Fibroblast of the conjunctiva (primary cell): ENCODE measurements at regions not wholly inside any gene's neighbourhood (a gene's known extent, or its start where the extent isn't known, plus 50 kb on each side); places are given as distances from the start of the nearest gene placed in this dataset.

ENCODE experiments used
- DNase-seq: peaks from one replicate; pipeline ENCODE4 v3.0.0-alpha.2; 2010; ENCODE audit warnings: low read depth

DNA sequence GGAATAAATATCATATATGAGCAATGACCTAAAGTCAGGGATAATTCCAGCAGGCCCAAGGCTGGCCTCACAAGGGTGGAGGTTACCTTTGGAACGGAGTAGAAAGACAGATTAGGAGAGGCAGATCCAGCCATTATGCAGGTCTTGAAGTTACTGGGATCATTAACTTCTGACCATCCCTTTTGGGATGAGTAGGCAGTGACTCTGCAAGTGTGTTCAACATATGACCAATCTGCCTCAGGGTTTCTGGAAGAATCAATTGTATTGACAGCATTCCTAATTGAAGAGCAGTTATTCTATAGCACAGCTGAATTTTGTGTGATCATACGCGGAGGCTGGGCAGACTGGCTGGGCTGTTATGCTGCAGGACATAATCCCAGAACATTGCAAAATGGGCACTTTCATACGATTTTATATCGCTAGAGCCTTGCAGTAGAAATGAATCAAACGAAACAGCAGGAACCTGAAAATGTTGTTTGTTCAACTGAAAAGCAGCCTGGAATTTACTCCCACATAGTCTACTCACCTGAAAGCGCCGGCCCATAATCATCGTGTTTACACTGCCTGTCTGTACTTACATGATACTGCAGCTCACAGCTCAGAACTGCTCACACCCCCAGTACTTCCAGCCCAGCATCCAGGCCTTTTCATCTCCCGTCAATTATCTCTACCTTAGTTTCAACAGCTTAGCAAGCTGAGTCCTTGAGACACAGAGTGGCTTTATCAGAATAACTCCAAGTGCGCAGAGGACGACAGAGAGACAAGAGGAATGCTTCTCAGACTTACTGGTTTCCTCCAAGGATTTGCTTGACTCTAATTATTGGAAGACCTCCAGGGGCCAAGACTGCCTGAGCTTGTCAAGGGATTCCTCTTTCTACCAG, 556.1 kb downstream of the EFNB2 start:
- DNase-seq = no peak

DNA sequence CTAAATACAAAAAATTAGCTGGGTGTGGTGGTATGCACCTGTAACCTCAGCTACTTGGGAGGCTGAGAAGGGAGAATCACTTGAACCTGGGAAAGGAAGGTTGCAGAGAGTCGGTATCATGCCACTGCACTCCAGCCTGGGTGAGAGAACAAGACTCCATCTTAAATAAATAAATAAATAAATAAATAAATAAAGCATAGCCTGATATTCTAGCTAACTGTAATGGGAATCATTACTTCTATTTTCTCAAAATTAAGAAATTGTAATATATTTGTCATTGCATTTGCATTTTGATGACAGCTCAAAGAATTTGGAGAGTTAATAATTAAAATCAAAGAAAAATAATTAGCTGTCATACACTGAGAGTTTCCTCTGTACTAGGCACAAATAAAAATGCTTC, 561.1 kb downstream of the EFNB2 start:
- DNase-seq = no peak

DNA sequence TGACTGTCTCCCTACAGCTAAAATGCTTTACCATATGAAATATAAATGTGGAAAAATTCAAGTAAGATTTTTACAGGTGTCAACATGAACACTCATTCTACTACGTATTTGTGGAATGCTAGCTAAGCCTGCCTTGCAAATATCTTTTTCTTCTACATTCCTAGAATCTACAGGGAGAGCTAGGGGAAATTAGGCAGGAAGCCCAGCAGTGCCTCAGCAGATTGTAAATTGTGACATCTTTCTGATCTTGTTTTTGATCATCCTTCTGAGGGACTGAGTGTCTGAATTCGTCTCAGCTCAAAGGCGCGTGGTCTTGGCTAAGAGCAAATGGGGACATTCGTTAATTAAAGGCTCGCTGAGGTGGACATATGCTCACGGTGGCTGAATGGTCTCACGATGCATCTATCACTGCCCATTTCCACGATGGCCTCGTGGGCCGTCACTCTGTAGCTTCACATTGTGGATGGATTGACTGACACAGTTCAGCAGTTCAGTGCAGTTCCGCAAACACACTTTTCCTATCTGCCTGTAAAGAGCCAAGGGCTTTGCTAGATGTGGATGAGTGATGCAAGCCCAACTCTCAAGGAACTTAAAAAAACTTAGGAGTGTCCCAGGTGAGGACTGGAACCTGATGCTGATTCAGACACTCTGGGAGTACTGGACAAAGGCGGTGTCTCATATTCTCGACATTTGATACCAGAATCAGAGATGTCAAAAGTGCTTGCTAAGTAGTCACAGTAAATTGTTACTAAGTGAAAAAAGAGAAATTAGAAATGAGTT, 562.5 kb downstream of the EFNB2 start:
- no peak for DNase-seq

DNA sequence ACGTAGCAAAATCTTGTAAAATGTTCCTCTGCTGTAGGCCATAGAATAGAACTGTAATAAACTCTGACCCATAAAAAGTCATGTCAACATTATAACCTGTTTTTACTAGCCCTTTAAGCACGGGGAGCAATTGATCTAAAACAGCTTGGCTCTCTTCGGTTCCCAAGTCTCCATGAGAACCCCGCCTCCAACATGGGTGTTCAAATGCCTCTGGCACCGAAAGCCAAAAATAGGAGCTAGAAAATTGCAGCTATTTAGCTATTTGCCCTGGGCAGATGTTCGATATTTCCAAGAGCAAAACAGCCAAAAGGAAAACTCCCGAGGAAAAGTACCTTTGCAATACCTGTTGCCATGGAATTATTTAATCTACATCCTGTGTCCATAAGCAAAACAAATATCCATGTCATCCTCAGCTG, 563.1 kb downstream of the EFNB2 start:
- DNase-seq = no peak

DNA sequence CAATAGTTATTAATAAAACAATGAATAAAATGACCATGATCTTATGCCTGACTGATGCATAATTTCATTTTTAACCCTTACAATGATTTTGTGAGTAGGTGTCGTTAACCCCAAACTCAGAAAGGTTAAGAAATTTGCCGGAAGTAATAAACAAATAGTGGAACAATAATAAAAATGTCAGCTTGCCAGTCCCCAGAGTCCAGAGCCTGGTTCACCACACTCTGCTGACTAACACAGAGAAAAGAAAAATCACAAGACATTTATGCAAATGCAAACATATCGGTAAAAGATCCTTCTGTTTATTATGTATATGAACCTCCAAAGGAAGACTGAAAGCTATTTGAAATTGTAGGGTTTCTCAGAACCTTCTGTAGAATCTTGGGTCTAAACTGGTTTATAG, 563.7 kb downstream of the EFNB2 start:
- DNase-seq = no peak

DNA sequence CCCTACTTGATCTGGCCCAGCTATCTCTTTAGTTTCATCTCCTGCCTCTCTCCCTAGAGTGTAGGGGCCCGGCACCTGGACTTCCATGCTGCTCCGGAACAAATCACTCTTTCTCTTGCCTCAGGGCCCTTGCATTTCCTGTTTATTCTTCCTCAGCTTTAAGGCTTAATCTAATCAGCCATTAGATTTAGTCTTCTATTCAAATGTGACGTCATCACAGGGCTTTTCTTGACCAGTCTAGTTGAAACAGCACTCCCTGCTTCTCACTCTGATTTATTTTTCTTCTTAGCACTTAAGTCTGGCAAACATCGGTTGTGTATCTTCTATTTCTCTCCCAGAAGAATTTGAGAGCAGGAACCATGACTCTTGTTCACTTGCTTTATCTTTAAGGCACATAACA, 564.1 kb downstream of the EFNB2 start:
- no peak for DNase-seq

DNA sequence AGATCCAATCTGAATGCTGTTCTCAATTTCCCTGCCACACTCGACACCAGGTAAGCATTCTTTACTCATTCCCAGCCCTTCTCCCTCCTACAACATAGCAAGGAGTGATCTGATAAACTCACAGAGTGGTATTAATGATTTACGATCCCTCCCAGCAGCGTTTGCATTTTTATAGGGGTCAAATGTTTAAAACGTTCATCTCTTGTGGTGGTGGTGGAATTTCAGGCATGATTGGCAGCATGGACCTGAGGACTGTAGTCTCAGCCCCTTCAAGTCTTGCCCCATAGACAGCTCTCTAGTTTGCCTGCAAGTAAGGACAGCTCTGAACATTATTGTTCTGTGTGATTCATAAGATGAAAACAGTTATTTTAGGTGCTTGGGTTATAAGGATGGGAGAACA, 565.7 kb downstream of the EFNB2 start:
- DNase-seq = no peak

DNA sequence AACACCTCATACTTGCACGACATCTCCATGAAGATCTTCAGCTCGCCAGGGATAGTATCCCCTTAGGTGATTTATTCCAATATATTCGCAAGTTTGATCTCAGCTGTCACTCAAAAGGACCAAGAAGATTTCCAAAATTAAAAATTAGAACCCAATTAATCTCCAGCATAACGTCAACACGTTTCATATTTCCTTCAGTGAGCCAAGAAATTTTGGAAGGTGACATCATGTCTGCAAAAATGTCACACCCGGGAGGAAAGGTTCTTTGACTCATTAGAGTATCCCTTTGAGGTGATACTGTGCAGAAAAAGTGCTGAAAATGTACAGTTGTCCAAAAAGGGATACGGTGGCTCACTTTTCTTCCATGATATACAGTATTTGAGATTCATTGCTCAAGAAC, 569.6 kb downstream of the EFNB2 start:
- no peak for DNase-seq

DNA sequence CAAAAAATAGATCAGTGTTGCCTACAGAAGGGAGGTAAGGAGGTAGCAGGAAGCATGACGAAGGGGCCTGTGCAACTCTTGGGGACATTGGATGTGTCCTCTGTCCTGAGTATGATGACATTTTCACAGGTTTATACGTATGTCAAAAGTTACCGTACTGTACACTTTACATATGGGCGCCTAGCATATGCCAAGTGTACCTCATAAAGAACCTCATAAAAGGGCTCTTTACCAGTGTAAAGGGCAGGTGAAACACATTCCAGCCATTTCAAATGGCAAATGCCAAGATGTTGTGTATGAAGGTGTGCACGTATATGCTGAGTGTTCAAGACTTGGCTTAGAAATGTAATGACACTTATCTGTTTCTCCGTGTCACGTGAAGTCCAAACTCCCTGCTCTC, 573.4 kb downstream of the EFNB2 start:
- DNase-seq = no peak

DNA sequence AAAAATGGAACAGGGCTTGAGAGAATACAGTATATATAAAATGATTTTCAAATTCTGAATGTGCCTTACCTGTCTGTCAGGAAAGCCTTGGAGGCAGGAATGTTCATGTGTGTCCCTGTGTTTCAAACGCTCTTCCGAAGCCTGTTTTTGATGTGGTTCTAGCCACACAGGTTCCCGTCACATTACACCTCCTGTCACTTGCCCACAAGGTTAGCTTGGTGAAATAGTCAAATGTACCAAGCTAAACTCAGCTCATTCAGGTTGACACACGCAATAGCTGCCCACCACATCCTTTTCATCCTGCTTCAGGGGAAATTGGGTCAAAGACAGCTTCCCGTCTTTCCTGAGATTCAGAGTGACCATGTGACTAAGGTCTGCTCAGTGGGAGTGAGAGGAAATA, 574.0 kb downstream of the EFNB2 start:
- DNase-seq = no peak

DNA sequence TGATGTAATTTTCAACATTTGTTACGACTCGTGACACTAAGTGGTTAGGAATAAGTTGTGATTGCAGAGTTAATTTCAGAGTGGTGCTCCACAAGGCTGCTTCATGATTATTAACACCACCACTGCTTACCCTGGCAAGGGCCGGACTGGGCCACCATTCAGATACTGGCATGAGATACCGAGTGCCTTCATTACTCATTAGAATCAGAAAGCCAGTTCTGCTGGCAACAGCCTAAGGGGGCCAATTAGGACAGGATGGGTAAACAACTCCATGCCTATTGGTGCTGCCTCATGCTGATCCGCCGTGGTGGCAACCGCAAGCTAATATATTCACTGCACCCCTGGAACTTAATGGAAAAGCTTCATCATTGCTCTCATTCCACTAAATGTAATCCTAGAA, 575.1 kb downstream of the EFNB2 start:
- no peak for DNase-seq

DNA sequence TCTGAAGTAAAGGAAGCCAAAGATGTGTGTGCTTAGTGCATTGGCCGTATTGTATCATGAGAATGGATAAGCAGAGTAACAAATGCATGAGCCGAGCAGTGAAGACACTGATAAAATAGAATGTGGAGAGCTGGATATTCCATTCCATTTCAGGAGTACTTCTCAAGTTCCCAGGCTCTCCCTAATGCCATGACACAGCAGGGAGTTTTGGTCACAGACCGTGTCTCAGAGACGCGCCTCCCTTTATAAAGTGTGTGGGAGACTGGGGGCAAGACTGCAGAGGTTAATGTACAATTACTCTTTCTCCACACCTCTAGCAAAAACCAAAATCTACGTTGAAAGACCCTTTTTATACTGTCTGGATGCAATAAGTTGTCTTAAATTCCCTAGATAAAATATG, 575.6 kb downstream of the EFNB2 start:
- DNase-seq = no peak

DNA sequence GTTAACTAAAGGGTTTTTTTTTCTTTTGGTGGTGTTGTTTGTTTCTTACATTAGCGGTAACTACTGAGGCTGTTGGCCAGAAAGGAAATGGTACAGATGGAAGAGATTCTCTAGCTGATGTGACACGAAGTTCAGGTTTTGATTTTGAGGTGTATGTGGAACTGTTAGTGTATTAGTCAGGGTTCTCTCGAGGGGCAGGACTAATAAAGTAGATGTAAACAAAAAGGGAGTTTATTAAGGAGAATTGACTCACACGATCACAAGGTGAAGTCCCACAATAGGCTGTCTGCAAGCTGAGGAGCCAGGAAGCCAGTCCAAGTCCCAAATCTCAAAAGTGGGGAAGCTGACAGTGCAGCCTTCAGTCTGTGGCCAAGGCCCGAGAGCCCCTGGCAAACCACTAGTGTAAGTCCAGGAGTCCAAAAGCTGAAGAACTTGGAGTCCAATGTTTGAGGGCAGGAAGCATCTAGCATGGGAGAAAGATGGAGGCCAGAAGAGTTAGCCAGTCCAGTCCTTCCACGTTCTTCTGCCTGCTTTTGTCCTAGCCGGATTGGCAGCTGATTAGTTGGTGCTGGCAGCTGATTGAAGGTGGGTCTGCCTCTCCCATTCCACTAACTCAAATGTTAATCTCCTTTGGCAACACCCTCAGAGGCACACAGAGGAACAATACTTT, 577.6 kb downstream of the EFNB2 start:
- DNase-seq = no peak

DNA sequence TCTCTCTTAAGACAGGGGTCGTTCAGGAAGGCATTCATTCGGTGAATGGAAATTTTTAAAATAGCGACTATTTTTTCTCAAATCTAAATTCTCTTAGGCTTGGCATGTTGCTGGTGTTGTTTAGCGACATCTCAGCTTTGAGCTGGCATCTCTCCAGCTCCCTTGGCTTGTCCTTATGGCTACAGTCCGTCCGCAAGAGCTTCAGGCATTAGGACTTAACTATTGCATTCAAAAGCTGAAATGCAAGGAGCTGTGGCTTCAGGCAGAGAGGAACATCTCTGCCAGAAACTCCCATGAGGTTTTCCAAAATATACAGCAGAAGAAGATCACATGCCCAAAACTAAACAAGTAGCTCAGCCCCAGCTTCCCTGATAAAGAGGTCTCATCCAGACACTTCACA, 578.5 kb downstream of the EFNB2 start:
- no peak for DNase-seq

DNA sequence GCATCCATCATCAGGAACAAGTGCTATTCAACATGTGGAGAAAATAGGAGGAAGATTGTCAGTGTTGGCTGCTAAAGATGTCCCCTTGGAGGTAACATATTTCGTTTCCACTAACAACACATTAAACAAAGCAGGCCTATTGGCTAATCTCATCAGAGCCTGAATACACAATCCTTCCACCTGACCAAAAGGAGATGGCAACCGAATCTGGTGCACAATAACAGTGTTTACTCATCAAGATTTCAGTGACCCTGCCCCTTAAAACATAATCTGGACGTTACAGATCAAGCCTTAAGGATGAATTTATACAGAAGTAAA, 582.5 kb downstream of the EFNB2 start:
- no peak for DNase-seq

DNA sequence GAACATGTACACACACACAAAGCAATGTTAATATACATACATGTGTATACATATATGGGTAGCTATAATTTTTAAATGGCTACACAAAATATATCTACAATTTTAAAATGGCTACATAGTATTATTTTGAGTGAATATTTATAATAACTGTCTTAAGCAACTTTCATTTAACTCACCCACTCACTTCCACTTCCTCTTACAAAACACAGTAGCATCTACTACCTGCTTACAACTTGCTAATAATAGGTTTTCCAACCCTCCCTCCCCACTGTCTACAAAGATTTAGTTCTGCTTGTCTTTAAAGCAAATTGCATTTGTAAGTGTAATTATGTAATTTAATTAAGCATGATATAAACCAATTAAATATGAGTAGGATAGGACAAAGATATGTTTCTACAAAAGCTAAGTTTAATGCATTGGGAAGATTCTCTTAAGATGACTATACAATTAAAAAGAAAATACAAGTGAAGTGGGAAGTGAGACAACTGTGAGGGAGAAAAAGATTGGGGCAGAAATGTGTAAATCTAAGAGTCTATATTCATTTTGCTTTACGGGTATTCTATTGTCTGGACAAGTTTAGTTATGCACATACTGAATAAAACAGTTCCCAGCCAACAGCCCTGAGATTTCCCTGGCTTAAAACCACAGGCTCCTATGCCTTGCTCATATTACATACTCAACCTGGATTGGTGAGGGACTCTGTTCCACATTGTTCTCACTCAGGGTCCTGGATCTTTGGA, 583.1 kb downstream of the EFNB2 start:
- no peak for DNase-seq

DNA sequence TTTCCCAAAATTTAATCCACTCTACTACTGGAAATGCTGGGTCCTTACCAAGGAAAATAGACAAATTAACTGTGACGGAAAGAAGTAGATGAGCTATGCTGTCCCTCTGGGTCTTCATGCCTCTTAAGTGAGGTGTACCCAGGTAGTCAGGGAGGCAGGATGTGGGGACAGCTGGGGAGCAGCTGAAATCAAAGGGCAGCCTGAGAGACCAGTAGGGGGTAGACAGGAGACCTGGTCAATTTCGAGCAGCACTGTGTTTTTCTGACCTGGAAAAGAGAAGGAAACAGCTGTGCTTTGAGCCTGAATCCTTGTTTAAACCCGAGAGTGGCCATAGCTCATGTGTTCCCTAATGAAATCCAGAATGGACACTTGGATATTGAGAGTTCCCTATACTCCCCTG, 587.3 kb downstream of the EFNB2 start:
- no peak for DNase-seq

DNA sequence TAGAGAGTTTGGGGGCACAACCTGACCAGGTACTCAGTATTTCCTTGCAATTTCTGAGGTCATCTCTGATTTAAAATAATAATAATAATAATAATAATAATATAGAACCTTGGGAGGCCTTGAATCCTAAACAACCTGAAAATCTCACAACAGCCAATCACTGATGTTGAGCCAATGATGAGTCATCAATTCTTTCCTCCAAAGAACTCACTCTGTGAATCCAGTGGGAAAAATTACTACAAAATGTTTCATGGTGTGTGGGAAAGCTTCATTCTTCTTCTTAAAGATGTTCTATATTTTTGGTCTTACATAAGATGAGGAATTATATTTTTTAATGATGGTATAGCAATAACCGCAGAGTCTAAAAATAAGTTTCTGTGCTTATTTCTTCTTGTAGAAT, 594.6 kb downstream of the EFNB2 start:
- no peak for DNase-seq

DNA sequence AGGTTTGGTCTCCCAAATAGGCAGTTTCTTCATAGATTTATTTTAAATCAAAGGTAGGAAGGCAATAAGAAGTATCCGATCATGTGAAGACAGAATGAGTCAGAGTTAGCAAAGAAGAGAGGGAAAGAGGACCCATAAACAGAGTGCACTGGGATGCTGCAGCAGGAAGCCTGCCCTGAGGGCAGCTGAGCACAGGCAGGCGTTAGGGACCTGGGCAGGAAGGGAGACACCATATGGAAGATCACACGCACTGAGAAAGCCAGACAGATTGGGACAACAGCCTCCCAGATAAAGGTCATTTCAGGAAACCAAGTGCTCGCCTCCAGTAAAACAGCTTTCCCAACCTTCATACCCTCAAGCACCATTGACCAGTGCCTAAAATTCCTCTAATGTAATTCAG, 598.0 kb downstream of the EFNB2 start:
- DNase-seq = no peak

DNA sequence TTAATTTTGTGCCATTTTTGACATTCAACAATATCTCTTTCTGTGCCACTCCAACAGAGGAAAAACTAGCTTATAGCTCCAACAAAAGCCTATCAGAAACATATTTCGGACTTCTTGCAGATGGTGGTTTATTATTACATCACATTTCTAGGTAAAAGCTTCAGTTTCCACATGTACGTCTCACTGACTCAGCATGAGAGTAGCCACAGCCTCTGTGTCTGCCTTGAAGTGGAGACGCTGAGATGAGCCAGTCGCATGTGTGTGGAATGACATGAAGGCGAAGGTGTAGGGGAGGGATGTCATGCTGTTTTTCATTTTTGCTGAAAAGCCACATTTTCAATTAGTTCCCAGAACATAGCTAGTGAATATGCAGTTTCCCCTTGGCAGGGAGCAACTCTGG, 598.6 kb downstream of the EFNB2 start:
- no peak for DNase-seq

DNA sequence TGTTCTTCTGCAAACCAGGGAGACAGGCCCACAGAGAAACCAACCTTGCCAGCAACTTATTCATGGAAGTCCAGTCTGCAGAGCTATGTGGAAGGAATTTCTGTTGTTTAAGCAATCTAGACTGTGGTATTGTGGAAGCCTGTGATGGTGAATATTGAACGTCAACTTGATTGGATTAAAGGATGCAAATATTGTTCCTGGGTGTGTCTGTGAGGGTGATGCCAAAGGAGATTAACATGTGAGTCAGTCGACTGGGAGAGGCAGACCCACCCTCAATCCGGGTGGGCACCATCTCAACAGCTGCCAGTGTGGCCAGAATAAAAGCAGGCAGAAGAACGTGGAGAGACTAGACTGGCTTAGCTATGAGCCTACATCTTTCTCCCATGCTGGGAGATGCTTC, 606.0 kb downstream of the EFNB2 start:
- DNase-seq = no peak

DNA sequence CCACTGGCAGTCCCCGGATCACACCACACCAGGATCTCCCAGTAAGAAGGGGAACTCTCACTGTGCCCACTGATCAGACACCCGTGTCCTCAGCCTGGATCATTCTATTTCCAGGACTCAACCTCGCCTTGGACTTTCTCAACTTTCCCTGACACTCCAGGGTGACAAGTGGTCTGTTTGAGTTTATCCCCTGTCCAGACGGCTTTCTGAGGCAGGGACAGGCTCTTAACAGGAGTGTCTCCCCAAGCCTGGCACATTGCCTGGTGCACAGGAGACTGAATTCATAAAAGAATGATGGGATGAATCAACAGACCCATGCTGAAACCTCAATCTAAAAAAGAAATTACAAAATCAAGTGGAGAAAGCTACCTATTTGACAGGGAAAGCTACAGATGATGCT, 606.6 kb downstream of the EFNB2 start:
- DNase-seq = no peak

DNA sequence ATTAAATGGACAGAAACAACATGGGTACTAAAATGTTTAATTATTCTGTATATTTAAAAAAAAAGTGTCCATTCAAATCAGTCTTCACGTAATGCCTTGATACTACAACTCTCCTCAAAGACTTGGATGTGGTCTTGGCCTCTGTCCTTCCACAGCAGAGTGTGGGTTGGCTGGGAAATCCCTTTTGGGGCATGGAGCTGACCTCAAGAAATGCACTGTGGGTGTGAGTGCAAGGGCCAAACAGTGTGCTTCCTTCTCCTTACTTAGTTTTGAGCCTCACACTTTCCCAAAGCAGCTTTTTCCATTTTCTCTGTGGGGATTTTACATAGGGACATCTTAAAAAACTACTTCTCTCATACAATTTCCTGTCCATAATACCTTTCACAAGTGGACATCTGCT, 607.4 kb downstream of the EFNB2 start:
- no peak for DNase-seq
